GM23338 (cell line): ENCODE measurements at regions not wholly inside any gene's neighbourhood (a gene's known extent, or its start where the extent isn't known, plus 50 kb on each side); places are given as distances from the start of the nearest gene placed in this dataset.

Experiments
- ATAC-seq: fragments of 200-7000 bp; cut with Tn5 transposase; 3 replicates; pipeline ENCODE4 v1.9.1; 2020
- DNase-seq: peaks from one replicate; pipeline ENCODE4 v3.0.0-alpha.2; 2015; ENCODE audit warnings: low spot score
- H2AFZ ChIP-seq: fragments of 200-600 bp; sonication (generic); 2 replicates; pipeline ENCODE4 v1.8.0; 2016; ENCODE audit warnings: antibody characterized with exemption, mild to moderate bottlenecking, moderate library complexity
- H3F3A ChIP-seq: fragments of 200-600 bp; sonication (generic); replicated peaks from 2 replicates; pipeline ENCODE4 v1.8.0; 2017; ENCODE audit warnings: antibody characterized with exemption, mixed run types, low read depth
- H3K27ac ChIP-seq: fragments of 200-600 bp; sonication (generic); 2 replicates; pipeline ENCODE4 v1.6.1; 2016; ENCODE audit warnings: low read depth
- H3K27me3 ChIP-seq: fragments of 200-600 bp; sonication (generic); 2 replicates; pipeline ENCODE4 v1.8.0; 2016; ENCODE audit warnings: mild to moderate bottlenecking, mixed run types, moderate library complexity; ENCODE audit not compliant: insufficient read depth
- H3K36me3 ChIP-seq: fragments of 200-600 bp; sonication (generic); 2 replicates; pipeline ENCODE4 v1.8.0; 2016; ENCODE audit warnings: mild to moderate bottlenecking; ENCODE audit not compliant: insufficient read depth
- H3K4me1 ChIP-seq: fragments of 200-600 bp; sonication (generic); 2 replicates; pipeline ENCODE4 v1.8.0; 2016; ENCODE audit warnings: mild to moderate bottlenecking, moderate library complexity; ENCODE audit not compliant: insufficient read depth
- H3K4me2 ChIP-seq: fragments of 200-600 bp; sonication (generic); 2 replicates; pipeline ENCODE4 v1.7.1; 2017; ENCODE audit warnings: mixed run types
- H3K4me3 ChIP-seq: fragments of 200-600 bp; sonication (generic); 2 replicates; pipeline ENCODE4 v1.6.1; 2016; ENCODE audit warnings: mixed run types
- H3K79me2 ChIP-seq: fragments of 200-600 bp; sonication (generic); replicated peaks from 2 replicates; pipeline ENCODE4 v1.8.0; 2017; ENCODE audit warnings: mild to moderate bottlenecking; ENCODE audit not compliant: insufficient read depth
- H3K9me2 ChIP-seq: fragments of 200-600 bp; sonication (generic); 2 replicates; pipeline ENCODE4 v1.8.0; 2017; ENCODE audit not compliant: insufficient read depth
- H4K20me1 ChIP-seq: fragments of 200-600 bp; sonication (generic); replicated peaks from 2 replicates; pipeline ENCODE4 v1.8.0; 2017; ENCODE audit warnings: mild to moderate bottlenecking; ENCODE audit not compliant: insufficient read depth
- H3K27ac Mint-ChIP-seq: 2 replicates; pipeline ENCODE4 v1.8.0; 2020; ENCODE audit warnings: inconsistent platforms, mild to moderate bottlenecking, moderate library complexity, mixed read lengths
- H3K27me3 Mint-ChIP-seq: 3 replicates; pipeline ENCODE4 v1.8.0; 2022; ENCODE audit warnings: low read depth, mild to moderate bottlenecking, moderate library complexity, mixed read lengths, inconsistent platforms; ENCODE audit not compliant: insufficient read depth, poor library complexity
- H3K36me3 Mint-ChIP-seq: 3 replicates; pipeline ENCODE4 v1.8.0; 2021; ENCODE audit warnings: low read depth, mild to moderate bottlenecking, inconsistent platforms, moderate library complexity, mixed read lengths
- H3K4me1 Mint-ChIP-seq: 3 replicates; pipeline ENCODE4 v1.8.0; 2020; ENCODE audit warnings: mild to moderate bottlenecking, inconsistent platforms, mixed read lengths
- H3K4me3 Mint-ChIP-seq: 3 replicates; pipeline ENCODE4 v1.8.0; 2021; ENCODE audit warnings: moderate library complexity, mild to moderate bottlenecking, inconsistent platforms, mixed read lengths
- H3K9me3 Mint-ChIP-seq: 3 replicates; pipeline ENCODE4 v1.8.0; 2020; ENCODE audit warnings: moderate library complexity, mild to moderate bottlenecking, inconsistent platforms, mixed read lengths
- CREB1 ChIP-seq: fragments of 250-450 bp; sonication (Bioruptor Pico); IDR thresholded peaks from 2 replicates; pipeline ENCODE4 v1.5.0; 2020; ENCODE audit warnings: low read depth, mild to moderate bottlenecking, moderate library complexity
- EZH2phosphoT487 ChIP-seq: fragments of 200-600 bp; sonication (generic); IDR thresholded peaks from one replicate; pipeline ENCODE4 v1.8.1; 2018; ENCODE audit warnings: antibody characterized with exemption; ENCODE audit not compliant: unreplicated experiment
- POLR2AphosphoS5 ChIP-seq: IDR thresholded peaks from 2 replicates; pipeline ENCODE4 v1.6.1; 2016; ENCODE audit warnings: antibody characterized with exemption, low read depth
- STAT1 ChIP-seq: IDR thresholded peaks from one replicate; pipeline ENCODE4 v1.6.1; 2016; ENCODE audit warnings: antibody characterized with exemption; ENCODE audit not compliant: unreplicated experiment
- ZNF114 ChIP-seq: fragments of 250-450 bp; sonication (Bioruptor Pico); IDR thresholded peaks from 2 replicates; pipeline ENCODE4 v1.5.0; 2020; ENCODE audit warnings: mild to moderate bottlenecking, moderate library complexity
- ZNF331 ChIP-seq: fragments of 250-450 bp; sonication (Bioruptor Pico); IDR thresholded peaks from 2 replicates; pipeline ENCODE4 v1.5.0; 2020; ENCODE audit warnings: low read depth, mild to moderate bottlenecking, moderate library complexity
- TF ChIP-seq, protein P1 (sequence below), 2 experiments: fragments of 200-600 bp in 1 of 2; sonication (generic) in 1 of 2; conservative IDR thresholded peaks; 2 replicates each; pipeline versions ENCODE4 v1.5.1 to v1.6.1; 2016 to 2017; ENCODE audit warnings: antibody characterized with exemption in 2 of 2, low read depth in 2 of 2, mild to moderate bottlenecking in 2 of 2, moderate library complexity in 1 of 2
- TF ChIP-seq, protein P2 (sequence below): IDR thresholded peaks from one replicate; pipeline ENCODE4 v1.6.1; 2018; ENCODE audit warnings: antibody characterized with exemption; ENCODE audit not compliant: unreplicated experiment
- TF ChIP-seq, protein P3 (sequence below): IDR thresholded peaks from 2 replicates; pipeline ENCODE4 v1.6.1; 2016; ENCODE audit warnings: antibody characterized with exemption

DNA sequence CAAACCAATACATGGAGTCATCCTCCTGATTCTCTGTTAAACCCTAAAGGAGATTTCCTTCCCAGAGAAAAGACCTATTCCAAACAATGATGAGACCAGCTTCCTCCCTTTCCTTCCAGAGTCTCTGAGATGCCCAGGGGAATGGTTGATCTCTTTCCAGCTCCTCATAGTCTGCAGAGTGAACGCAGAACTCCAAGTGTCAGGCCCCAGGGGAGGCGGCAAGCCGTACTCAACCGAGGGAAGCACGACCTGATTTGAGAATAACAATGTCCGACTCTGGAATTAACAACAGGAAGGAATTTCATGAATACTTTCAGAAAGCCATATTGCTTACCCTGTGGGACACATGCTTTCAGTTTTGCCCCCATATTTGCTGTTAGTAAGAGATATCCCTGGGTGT is 241.7 kb upstream of the GLI3 start:
- Mint-ChIP-seq H3K4me3 (no peak overlapping the region), H3K36me3 (no peaks in the 10 kb centered on the region)
- H3K9me2 ChIP-seq: peaks cover 13% of the 10 kb centered on the region; the same call in 1 of the 2 replicates

More for the DNA sequence above, 241.7 kb upstream of the GLI3 start:
- peaks cover 5% of the 10 kb centered on the region for H3K27me3 Mint-ChIP-seq
- Histone ChIP-seq H2AFZ (no peak overlapping the region), H3K79me2 (no peaks in the 10 kb centered on the region), H3K27ac (no peak overlapping the region), H3K4me1 (peaks cover 8% of the 10 kb centered on the region; the same call in 1 of the 2 replicates), H3K36me3 (no peaks in the 10 kb centered on the region), H3K4me2 (no peak overlapping the region), H3K4me3 (no peak overlapping the region), H3K27me3 (no peaks in the 10 kb centered on the region), H4K20me1 (no peaks in the 10 kb centered on the region), H3F3A (no peaks in the 10 kb centered on the region)
- H3K4me1 Mint-ChIP-seq: peaks cover 20% of the 10 kb centered on the region
- DNase-seq (no peak), ATAC-seq (no peak)
- no peaks in the 10 kb centered on the region; the same call in 2 of the 3 replicates for H3K9me3 Mint-ChIP-seq
- TF ChIP-seq ZNF331 (no peak), EZH2phosphoT487 (no peak), ZNF114 (no peak), STAT1 (no peak), POLR2AphosphoS5 (no peak), CREB1 (CRISPR knock-in tag) (no peak)
- TF ChIP-seq, protein P1, sequence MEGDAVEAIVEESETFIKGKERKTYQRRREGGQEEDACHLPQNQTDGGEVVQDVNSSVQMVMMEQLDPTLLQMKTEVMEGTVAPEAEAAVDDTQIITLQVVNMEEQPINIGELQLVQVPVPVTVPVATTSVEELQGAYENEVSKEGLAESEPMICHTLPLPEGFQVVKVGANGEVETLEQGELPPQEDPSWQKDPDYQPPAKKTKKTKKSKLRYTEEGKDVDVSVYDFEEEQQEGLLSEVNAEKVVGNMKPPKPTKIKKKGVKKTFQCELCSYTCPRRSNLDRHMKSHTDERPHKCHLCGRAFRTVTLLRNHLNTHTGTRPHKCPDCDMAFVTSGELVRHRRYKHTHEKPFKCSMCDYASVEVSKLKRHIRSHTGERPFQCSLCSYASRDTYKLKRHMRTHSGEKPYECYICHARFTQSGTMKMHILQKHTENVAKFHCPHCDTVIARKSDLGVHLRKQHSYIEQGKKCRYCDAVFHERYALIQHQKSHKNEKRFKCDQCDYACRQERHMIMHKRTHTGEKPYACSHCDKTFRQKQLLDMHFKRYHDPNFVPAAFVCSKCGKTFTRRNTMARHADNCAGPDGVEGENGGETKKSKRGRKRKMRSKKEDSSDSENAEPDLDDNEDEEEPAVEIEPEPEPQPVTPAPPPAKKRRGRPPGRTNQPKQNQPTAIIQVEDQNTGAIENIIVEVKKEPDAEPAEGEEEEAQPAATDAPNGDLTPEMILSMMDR (conservative IDR thresholded peaks at IDR 0.05; ENCODE audit: low read depth in 2 of 2): no peak
- TF ChIP-seq, protein P2, sequence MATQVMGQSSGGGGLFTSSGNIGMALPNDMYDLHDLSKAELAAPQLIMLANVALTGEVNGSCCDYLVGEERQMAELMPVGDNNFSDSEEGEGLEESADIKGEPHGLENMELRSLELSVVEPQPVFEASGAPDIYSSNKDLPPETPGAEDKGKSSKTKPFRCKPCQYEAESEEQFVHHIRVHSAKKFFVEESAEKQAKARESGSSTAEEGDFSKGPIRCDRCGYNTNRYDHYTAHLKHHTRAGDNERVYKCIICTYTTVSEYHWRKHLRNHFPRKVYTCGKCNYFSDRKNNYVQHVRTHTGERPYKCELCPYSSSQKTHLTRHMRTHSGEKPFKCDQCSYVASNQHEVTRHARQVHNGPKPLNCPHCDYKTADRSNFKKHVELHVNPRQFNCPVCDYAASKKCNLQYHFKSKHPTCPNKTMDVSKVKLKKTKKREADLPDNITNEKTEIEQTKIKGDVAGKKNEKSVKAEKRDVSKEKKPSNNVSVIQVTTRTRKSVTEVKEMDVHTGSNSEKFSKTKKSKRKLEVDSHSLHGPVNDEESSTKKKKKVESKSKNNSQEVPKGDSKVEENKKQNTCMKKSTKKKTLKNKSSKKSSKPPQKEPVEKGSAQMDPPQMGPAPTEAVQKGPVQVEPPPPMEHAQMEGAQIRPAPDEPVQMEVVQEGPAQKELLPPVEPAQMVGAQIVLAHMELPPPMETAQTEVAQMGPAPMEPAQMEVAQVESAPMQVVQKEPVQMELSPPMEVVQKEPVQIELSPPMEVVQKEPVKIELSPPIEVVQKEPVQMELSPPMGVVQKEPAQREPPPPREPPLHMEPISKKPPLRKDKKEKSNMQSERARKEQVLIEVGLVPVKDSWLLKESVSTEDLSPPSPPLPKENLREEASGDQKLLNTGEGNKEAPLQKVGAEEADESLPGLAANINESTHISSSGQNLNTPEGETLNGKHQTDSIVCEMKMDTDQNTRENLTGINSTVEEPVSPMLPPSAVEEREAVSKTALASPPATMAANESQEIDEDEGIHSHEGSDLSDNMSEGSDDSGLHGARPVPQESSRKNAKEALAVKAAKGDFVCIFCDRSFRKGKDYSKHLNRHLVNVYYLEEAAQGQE: no peak
- TF ChIP-seq, protein P3, sequence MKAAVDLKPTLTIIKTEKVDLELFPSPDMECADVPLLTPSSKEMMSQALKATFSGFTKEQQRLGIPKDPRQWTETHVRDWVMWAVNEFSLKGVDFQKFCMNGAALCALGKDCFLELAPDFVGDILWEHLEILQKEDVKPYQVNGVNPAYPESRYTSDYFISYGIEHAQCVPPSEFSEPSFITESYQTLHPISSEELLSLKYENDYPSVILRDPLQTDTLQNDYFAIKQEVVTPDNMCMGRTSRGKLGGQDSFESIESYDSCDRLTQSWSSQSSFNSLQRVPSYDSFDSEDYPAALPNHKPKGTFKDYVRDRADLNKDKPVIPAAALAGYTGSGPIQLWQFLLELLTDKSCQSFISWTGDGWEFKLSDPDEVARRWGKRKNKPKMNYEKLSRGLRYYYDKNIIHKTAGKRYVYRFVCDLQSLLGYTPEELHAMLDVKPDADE: no peak
- no peak overlapping the region for H3K27ac Mint-ChIP-seq
